Fibroblast of lung (primary cell): ENCODE measurements at regions not wholly inside any gene's neighbourhood (a gene's known extent, or its start where the extent isn't known, plus 50 kb on each side); places are given as distances from the start of the nearest gene placed in this dataset.

ENCODE experiments used
- DNase-seq, 2 donors: peaks; one replicate each; pipeline versions ENCODE4 v3.0.0 to v3.0.0-alpha.2; 2010; ENCODE audit warnings: low read depth in 2 of 2
- H2AFZ ChIP-seq: 2 replicates; pipeline ENCODE4 v1.5.1; 2012; ENCODE audit warnings: low read length, control low read depth, inconsistent platforms
- H3K27ac ChIP-seq: 2 replicates; pipeline ENCODE4 v1.5.1; 2011; ENCODE audit warnings: low read length, control low read depth; ENCODE audit not compliant: insufficient read depth
- H3K27me3 ChIP-seq: 2 replicates; pipeline ENCODE4 v1.5.1; 2011; ENCODE audit warnings: mild to moderate bottlenecking, low read length; ENCODE audit not compliant: control insufficient read depth, insufficient read depth
- H3K36me3 ChIP-seq: 2 replicates; pipeline ENCODE4 v1.5.1; 2011; ENCODE audit warnings: low read length; ENCODE audit not compliant: control insufficient read depth, insufficient read depth
- H3K4me1 ChIP-seq: 2 replicates; pipeline ENCODE4 v1.5.1; 2011; ENCODE audit warnings: low read length; ENCODE audit not compliant: control insufficient read depth, insufficient read depth; ENCODE audit errors: extremely low read depth
- H3K4me2 ChIP-seq: 2 replicates; pipeline ENCODE4 v1.5.1; 2011; ENCODE audit warnings: low read length, control low read depth; ENCODE audit not compliant: insufficient read depth; ENCODE audit errors: extremely low read depth
- H3K4me3 ChIP-seq, 4 experiments: fragments of 200-600 bp in 1 of 4; sonication (generic) in 1 of 4; replicated peaks in 1 of 4; 2 replicates each; pipeline ENCODE4 v1.5.1; 2011 to 2016; ENCODE audit warnings: low read length in 4 of 4, low read depth in 3 of 4, mild to moderate bottlenecking in 3 of 4, control low read depth in 2 of 4, inconsistent platforms in 1 of 4, mixed read lengths in 1 of 4; ENCODE audit not compliant: insufficient read depth in 1 of 4; ENCODE audit errors: control extremely low read depth in 1 of 4
- H3K79me2 ChIP-seq: 2 replicates; pipeline ENCODE4 v1.5.1; 2012; ENCODE audit warnings: mild to moderate bottlenecking, low read length, inconsistent platforms; ENCODE audit not compliant: control insufficient read depth, insufficient read depth
- H3K9ac ChIP-seq: 2 replicates; pipeline ENCODE4 v1.5.1; 2011; ENCODE audit warnings: mild to moderate bottlenecking, low read length, control low read depth; ENCODE audit not compliant: insufficient read depth
- H3K9me3 ChIP-seq: 2 replicates; pipeline ENCODE4 v1.5.1; 2012; ENCODE audit warnings: low read depth, low read length; ENCODE audit not compliant: control insufficient read depth, insufficient read depth
- H4K20me1 ChIP-seq: 2 replicates; pipeline ENCODE4 v1.5.1; 2011; ENCODE audit warnings: low read length; ENCODE audit not compliant: control insufficient read depth, insufficient read depth; ENCODE audit errors: extremely low read depth
- CTCF ChIP-seq, 2 donors: IDR thresholded peaks in 1 of 2; conservative IDR thresholded peaks in 1 of 2; 1 replicate in 1 of 2; 2 replicates in 1 of 2; pipeline ENCODE4 v1.5.1; 2011 to 2012; ENCODE audit warnings: low read length in 2 of 2, control low read depth in 1 of 2, inconsistent platforms in 1 of 2, low read depth in 1 of 2, mild to moderate bottlenecking in 1 of 2
- EZH2 ChIP-seq: IDR thresholded peaks from 2 replicates; pipeline ENCODE4 v1.5.1; 2012; ENCODE audit warnings: low read length, control low read depth, mild to moderate bottlenecking; ENCODE audit errors: missing control alignments

GRCh38 chr1:29506678-29507225, 270.4 kb downstream of the PTPRU start:
- Histone ChIP-seq H4K20me1 (no peaks in the 10 kb centered on the region), H3K4me2 (no peak overlapping the region), H3K27ac (no peak overlapping the region), H3K79me2 (no peaks in the 10 kb centered on the region), H3K9ac (no peak overlapping the region), H3K4me1 (no peaks in the 10 kb centered on the region), H3K36me3 (no peaks in the 10 kb centered on the region), H3K9me3 (no peaks in the 10 kb centered on the region), H2AFZ (no peak overlapping the region), H3K27me3 (no peaks in the 10 kb centered on the region), H3K4me3 (no peak overlapping the region)
- DNase-seq = no peak
- TF ChIP-seq EZH2 (no peak), CTCF (conservative IDR thresholded peaks at IDR 0.05 in 1 of 2, IDR thresholded peaks at IDR 0.05 in 1 of 2; ENCODE audit: low read depth in 1 of 2, low read length in 2 of 2) (no peak)

- TF ChIP-seq EZH2 = no peak
- no peak for TF ChIP-seq CTCF (conservative IDR thresholded peaks at IDR 0.05 in 1 of 2, IDR thresholded peaks at IDR 0.05 in 1 of 2; ENCODE audit: low read depth in 1 of 2, low read length in 2 of 2)
- H3K27me3 ChIP-seq = no peaks in the 10 kb centered on the region
- H3K9me3 ChIP-seq = no peaks in the 10 kb centered on the region
- H3K36me3 ChIP-seq = no peaks in the 10 kb centered on the region
- no peaks in the 10 kb centered on the region for H3K4me1 ChIP-seq
- H4K20me1 ChIP-seq = no peaks in the 10 kb centered on the region
- H3K4me3 ChIP-seq = no peak overlapping the region
- no peaks in the 10 kb centered on the region for H3K79me2 ChIP-seq
- no peak overlapping the region for H2AFZ ChIP-seq
- no peak overlapping the region for H3K9ac ChIP-seq
- no peak overlapping the region for H3K4me2 ChIP-seq
- no peak for DNase-seq
- H3K27ac ChIP-seq = no peak overlapping the region
Observed at GRCh38 chr1:29505532-29506220, 269.4 kb downstream of the PTPRU start.

- Histone ChIP-seq H3K4me1 (no peaks in the 10 kb centered on the region), H3K27me3 (no peaks in the 10 kb centered on the region), H3K36me3 (no peaks in the 10 kb centered on the region), H3K9ac (no peak overlapping the region), H3K79me2 (no peaks in the 10 kb centered on the region), H3K9me3 (no peaks in the 10 kb centered on the region), H3K27ac (no peak overlapping the region), H3K4me3 (no peak overlapping the region), H3K4me2 (no peak overlapping the region), H2AFZ (no peak overlapping the region), H4K20me1 (no peaks in the 10 kb centered on the region)
- TF ChIP-seq EZH2 = no peak
- no peak for TF ChIP-seq CTCF (conservative IDR thresholded peaks at IDR 0.05 in 1 of 2, IDR thresholded peaks at IDR 0.05 in 1 of 2; ENCODE audit: low read depth in 1 of 2, low read length in 2 of 2)
- no peak for DNase-seq
Observed at GRCh38 chr1:29504709-29505410, 268.5 kb downstream of the PTPRU start.
